ENCODE measurements at regions not wholly inside any gene's neighbourhood (a gene's known extent, or its start where the extent isn't known, plus 50 kb on each side); places are given as distances from the start of the nearest gene placed in this dataset.

DNA sequence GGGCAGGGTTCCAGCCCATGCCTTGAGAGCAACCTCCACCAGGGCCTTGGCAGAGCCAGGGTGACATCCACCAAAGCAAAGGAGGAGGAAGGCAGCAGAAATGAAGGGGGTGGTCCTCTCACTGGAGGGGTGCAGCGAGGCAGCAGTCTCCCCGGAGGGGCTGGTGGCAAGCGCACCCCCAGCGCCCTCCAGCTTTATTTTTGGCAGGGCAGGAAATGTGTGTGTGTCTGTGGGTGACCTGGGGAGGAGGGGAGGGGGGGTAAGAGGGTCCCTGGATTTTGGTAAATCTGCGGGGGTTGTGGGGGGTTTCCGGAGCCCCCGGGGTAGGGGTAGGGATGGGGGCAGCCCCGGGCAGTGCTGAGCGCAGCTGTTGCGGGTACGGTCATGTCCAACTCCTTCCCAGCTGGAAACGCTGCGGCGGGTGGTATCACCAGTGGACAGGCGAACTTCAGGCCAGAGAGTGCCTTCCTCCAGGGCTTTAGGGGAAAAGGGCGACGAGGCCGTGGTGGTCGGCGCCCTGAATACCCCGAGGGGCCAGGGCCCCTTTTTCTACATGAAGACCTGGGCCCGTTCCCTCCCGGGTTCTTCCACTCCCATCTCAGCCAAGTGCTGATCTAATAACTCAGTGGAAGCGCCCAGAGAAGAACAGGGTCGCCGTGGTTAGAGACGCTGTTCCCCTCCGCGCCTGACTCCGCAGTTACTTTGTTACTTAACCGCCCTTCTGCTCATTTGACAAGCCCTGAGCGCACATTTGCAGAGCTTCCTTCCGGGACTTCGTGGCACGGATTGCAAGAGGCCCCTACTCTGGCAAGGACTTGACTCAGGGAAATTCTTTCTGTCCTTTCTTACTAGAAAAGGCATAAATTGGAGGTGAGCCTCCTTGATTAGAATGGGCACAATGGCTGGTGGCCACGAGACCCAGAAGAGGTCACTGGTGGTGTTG lies 55.2 kb downstream of the FOS start:
- DNase-seq (ENCODE audit: low read depth) = no peak

DNA sequence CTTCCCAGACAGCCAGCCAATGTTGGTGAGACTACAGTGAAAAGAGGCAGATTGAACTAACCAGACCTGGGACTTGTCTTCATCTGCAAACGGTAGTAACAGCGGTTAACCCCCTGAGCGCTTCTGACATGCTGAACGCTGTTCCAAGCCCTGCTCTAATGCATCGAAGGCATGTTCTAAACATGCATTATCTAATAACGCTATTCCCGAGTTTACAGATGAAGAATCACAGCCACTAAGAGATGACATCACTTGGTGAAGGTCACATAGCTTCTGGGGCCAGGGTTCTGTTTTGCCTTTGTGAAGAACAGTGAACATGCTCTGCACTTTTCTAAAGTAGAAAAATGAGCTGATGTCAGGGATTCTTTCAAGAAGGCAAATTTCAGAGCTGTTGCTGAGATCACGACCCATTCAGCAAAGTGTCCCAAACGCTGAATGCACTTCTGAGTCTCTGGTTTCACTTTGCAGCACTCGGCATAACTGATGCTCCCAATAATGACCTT lies 56.0 kb downstream of the FOS start:
- no peak for DNase-seq (ENCODE audit: low read depth)

DNA sequence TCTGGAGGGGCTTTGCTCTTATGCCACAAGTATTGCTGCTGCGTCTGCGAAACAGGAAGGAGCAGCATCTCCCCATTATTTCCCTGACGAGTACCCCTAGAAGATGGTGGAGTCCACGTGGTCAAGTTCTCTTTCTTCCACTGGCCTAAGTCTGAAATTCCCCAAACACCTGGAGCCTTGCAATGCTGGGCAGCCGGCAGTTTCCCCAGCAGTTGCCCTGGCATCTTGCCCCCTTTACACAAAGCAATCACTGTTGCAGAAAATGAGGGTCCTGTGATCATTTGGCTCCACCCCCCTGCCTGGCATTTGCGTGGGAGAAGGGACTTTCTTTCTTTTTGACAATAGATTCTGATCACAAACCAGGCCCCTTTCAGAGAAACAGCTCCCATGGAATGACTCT lies 56.9 kb downstream of the FOS start:
- no peak for DNase-seq (ENCODE audit: low read depth)

DNA sequence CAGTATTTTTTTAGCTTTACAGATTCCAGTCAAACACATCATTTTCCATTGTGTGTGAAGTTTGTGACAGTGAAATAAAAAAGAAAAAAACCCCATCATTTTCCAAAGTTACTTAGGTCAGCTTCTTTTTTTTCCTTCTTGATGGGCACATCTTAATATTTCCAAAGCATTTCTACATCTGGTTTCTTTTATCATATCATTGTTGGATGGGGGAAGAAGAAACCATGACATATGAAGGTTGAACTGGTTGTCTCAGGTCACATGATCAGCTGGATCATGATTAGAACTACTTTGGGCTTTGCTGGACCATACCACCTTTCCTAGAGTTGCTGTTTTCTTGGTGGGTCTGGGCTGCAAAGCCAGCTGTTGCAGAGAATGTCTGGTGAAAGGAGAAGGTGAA lies 59.8 kb downstream of the FOS start:
- DNase-seq (ENCODE audit: low read depth) = no peak

DNA sequence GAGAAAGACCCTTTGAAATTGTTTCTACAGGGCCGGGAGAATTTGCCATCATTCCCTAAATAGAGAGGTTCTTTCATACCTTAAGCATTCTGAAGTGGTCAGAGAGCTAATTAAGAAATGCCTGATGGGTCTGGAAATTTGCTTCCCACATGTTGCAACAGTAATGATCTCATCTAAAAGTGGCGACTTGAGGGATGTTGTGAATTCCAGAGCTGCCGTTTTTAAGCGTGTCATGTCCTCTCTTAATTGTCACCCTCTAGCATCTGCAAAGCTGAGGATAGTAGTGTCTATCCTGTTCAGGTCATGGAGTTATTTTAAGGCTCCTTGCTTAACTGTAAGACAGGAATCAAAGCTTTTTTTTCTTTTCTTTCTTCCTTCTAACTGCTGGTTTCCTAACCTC lies 60.4 kb downstream of the FOS start:
- DNase-seq (ENCODE audit: low read depth) = no peak

DNA sequence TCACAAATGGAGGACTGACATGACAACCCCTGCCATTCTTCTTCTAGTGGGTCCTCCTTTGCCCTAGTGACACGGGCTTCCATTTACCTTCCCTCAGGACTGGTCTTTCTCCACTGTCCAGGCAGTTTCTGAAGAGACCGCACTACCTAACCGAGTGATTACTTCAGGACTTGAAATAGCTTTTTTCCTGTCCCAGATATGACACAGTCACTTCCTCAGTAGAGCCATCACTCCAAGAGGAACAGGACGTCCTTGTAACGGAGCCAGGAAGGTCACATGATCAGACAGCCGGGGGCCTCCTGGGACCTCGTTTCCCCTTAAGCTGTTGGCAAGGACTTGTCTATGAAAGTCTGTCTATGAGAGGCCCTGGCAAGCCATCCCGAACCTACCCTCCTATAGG lies 62.3 kb downstream of the FOS start:
- DNase-seq (ENCODE audit: low read depth) = no peak

DNA sequence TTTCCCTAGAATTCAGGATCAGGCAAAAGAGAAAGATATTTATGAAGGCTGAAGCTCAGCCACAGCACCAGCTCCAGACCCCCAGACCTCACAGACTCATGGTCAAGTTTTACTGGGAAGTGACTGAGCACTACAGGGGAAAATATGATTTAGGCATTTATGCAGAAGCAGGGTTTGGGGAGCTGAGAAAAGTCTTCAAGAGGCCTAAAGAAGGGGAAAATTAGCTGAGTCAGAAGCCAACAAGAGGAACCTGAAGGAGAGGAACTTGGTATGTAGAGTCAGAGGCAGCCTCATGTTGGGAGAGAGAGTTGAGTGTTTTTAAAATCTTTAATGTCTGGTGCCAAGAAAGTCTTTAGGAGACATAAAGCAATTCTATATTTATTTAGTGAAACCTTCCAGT lies 63.0 kb downstream of the FOS start:
- no peak for DNase-seq (ENCODE audit: low read depth)

DNA sequence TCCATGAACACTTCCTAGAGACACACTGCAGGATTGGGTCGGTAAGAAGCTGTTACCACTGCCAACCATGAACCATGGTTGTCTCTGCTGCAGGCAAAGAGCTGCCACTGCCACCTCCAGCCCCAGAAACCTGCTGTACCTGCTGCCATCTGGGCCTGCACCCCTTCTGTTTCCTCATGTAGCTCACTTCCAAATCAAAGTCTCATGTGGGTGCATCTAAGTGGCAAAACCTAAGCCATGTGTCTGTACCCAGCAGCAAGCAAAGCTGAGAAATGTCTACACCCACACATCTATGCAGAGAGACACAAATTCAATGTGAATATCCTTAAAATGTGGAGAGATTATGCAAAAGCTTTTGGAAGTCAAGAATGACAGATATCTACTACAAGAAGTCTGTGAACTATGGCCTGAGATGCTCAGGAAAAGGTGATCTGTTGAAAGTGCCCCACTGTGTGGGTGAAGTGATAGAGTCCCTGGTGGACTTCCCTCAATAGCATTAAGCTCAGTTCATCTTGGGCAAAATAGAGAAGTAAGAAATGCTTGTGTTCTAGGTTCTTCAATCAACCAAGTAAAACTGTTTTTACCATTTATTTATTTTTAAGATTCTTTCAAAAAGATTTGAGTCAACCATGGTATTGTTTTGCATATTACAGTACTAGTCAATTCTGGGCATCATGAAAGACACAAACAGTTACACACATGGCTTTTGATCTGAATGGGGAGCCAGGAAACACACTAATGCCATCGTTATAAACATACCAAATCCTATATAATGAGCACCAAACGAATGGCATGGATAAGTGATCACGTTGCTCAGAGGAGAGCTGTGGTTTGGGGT lies 64.4 kb downstream of the FOS start:
- no peak for DNase-seq (ENCODE audit: low read depth)

DNA sequence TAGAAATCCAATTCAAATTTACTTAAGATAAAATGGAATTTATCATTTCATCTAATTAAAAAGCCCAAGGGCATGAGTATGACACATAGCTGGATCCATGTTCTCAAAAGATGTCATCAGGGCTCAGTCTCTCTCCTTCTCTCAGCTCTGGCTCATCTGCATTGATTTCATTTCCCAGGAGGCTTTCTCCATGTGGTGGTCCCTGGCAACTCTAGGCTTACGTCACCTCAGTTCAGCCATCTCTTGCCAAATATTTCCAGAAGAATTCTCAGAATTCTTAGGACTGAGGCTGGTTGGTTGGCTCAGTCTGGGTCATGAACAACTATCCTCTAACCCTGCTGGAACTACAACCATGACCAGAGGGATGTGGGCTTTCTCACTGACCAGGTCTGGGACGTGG lies 65.3 kb downstream of the FOS start:
- DNase-seq (ENCODE audit: low read depth) = peak; percentile 22

DNA sequence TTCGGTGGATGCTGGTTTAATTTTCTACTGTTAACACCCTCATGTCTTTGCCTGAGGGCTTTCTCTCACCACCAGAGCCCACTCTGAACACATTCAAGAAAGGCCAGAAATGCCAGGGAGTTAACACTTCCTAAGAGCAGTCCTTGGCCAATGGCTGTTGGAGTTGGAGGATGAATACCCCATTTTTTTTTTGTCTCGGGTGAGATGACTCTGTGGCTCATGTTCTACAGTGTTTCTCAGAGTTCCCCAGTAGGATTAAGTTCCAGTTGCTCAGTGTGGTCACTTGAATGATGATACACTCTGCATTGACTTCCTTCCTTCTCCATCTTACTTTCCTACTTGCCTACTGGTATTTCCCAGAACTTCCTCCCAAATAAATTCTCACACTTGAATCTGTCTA lies 65.8 kb downstream of the FOS start:
- DNase-seq (ENCODE audit: low read depth) = no peak

DNA sequence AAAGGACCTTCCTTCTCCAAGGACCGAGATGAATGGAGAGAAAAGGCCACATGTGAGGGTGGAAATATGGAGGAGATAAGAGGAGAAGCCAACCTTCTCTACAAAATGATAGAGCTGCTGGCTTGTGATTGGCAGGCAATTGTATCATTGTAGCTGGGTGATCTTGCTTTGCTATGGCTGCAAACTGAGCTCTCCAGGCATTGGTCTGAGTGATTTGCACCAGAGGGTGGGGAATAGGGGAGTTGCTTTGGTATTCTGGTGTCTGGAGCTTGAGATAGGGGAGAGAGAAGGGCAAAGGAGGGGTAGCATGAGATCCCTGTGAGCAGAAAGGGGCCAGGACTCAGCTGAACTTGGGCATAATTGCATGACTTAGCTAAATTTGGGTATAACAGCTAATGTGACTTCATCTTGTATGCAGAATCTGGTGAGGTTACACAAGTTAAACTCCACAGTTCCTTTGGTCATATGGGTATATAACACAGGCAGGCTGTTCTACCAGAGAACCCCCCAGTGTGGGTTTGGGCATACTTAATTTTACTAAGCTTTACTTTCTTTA lies 72.0 kb downstream of the FOS start:
- DNase-seq (ENCODE audit: low read depth) = no peak

DNA sequence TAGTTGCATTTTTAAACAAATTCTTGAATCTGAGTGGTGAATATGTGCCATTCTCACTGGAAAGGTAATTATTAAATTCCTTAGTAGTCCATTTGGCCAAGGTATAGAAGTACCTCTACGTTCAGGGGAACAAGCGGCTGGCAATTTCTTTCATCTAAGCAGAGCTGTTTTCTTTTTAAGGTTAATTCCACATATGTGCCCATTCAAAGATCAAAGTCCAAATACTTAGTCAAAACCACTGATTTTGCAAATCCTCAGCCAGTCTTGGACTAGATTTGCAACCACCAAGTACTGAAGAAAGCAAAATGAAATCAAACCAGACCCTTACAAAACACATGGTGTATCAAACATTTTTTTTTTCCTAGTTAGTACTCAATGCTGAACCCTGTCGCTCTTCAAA lies 68.7 kb upstream of the JDP2 start:
- DNase-seq (ENCODE audit: low read depth) = no peak

DNA sequence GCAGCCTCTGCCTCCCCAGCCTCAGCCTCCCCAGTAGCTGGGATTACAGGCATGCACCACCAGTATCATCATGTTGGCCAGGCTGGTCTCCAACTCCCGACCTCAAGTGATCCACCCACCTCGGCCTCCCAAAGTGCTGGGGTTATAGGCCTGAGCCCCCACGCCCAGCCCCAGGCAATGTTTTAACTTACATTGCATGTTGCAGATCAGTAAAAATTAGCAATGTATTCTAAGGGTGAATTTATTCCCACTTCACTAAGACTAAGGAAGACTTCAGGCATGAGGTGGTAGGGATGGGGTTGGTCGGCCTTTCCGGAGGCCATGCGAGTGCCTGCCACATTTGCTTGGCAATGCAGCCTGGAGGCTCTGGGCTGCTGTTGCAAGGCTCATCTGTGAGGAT lies 66.8 kb upstream of the JDP2 start:
- no peak for DNase-seq (ENCODE audit: low read depth)

DNA sequence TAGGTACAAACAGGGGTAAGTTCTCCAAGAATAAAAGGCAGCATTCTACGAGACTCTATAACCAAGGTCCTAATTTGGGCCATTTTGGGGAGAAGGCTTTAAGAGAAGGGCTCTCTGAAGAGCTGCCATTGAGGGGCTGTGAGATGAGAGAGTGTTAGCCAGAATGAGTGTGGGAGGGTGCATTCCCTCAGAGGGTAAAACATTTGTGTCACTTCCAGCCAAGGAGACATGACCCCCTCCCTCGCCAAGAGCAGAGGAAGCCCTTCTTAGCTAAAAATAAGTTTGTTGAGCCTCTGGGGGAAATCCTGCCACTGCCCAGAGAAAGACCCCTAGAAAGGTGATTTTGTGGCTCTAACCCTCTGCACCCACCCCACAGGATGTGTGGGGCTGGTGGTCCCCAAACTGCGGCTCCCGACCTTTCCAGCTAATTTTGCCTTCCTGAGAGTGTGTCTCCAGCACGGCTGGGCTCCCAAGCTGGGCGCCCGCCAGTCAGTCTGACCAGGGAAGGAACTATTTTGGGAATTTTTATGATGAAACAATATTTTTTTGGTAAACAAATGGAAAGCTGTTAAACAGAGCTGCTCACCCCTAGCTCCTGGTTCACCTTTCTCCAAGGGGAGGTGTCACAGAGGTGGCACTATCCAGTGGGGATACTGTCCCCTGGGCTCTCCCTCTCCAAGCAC lies 65.9 kb upstream of the JDP2 start:
- no peak for DNase-seq (ENCODE audit: low read depth)

DNA sequence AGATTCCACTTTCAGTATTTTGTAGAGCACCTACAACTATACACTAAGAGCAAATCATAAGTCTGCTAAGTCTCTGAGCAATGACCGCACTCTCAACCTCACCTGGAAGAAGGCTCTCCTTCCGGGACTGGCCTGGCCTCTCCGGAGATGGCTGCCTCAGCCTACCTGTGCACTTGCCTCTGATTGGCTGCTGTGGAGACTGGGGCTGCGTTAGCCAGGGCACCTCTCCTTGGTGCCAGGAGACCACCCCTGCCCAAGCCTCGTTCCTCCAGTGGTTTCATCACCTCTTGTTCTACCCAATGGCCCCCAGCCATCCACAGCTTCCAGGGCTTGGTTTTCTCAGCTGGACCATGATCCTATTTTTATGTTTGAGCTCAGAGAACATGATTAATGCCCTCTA lies 64.7 kb upstream of the JDP2 start:
- DNase-seq (ENCODE audit: low read depth) = no peak

DNA sequence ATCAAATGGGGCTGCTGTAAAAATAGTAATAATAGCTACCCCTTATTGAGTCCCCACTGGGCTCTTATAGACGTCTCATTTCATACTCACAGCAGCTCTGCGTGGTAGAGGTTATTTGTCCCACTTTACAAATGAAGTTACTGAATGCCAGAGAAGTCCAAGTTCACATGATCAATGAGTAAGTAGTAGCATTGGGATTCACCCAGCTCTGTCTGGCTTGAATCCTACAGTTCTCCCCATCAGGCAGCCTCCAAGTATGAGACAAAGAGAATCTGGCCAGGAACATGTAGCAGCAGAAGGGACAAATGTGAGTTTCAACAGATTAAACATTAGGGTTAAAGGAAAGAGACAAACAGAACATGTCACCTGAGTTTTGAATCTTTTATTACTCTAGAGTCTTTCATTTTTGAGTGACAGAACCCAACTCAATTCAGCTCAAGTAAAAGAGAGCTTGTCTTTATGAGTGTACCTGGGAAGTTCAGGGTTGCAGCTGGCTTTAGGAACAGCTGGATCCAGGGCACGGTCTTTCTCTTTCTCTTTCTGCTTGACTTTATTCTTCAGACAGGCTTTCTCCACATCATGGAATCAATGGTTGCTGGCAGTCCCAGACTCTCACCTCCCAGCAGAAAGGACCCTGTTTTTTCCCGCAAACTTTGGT lies 64.1 kb upstream of the JDP2 start:
- peak; percentile 63 for DNase-seq (ENCODE audit: low read depth)

DNA sequence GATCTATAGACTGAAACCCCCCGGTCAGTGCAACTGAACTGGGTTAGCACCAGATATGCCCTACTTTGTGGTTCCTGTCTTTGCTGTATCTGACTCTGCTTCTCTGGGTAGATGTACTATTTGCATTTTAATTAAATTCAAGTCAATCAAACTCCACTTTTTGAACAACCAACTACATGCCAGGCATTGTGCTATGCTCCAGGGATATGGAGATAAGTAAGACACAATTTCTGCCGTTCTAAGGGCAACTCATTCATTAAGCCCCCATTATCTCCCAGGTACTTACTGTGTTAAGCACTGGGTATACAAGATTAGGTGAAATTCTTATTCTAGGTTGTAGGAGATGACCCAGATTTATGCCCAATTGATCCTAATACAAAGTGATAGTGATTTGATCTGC lies 62.7 kb upstream of the JDP2 start:
- no peak for DNase-seq (ENCODE audit: low read depth)

DNA sequence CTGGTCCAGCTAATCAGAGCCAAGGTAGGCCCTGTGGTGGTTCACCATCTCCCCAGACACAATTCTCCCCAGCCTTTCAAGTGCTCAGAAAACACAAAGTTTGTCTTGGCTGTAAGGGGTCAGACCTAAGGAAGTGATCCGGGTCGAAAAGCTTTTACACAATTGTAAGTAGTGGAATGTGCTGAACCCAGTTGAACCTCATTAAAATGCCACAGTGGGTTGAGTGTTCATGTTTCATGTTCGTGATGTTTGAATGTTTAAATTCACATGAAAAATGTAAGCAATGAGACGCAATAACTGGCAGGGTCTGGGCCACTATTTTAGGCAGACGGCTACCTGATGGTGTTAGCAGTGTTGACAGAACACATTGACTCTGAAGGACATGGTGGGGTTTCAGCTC lies 60.9 kb upstream of the JDP2 start:
- DNase-seq (ENCODE audit: low read depth) = no peak

DNA sequence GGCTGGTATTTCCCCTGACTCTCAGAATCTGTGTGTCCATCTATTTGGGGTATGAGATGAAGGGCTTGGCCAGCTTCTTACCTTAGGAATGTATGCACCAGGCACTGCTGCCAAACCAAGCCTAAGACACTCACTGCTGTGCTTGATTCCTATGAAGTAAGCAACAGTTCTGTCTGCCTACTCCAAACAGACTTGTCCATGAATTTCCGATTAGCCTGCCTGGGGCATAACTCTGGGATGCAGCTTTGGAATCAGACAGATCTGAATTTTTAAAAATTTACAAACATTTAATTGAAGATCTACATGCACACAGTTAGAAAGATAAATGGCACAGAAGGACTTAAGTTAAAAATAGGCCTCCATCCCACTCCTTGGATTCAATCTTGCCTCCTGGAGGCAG lies 59.5 kb upstream of the JDP2 start:
- no peak for DNase-seq (ENCODE audit: low read depth)

DNA sequence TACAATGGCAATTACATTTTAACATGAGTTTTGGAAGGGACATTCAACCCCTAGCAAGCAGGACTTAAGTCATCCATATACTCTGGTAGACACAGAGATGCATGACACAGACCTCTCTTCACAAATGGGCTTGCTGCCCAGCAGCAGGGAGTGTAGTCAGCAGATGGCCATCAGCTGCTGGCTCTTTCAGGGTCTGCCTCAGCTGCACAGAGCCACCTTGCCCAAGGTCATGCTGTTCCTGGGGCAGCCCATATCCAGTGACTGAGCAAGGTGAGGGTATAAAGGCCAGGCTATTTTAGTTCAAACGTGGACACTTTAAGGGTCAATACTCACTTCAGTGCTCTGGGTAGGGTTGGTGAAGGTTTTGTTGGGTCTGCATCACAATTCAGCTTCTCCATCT lies 58.3 kb upstream of the JDP2 start:
- no peak for DNase-seq (ENCODE audit: low read depth)

DNA sequence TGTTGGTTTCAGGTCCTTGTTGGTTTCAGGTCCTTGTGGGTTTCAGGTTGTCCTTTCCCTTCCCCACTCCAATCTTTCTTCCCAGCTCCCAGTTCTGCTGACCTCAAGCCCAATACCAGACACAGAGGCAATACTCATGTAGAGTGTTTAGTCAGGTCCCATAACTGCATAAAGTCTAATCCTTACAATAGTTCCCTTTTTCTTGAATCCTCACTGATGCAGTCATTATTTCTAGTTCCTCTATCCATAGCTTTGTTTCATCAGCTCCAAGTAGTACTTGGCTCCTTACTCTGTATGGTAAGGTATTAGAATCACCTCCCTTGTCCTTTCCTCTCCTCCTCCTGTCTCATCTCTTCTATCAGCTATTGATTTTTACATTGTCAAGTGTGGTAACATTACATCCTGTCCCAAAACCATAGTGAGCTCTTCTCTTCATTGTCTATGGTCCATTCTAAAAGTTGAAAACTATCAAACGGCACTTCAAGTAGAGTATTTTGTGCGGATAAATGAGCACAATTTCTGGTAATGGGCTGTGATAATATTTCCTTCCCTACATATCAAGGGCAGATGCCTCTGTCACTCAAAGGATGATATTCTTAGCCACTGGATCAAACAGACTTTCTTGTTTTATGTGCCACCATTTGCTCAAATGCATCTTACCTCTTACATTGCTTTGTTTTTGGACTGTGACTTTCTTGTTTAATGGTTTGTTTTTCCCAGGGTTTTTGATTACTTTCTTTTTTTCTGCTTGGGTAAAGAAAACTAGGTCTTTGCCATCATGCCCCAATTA lies 57.2 kb upstream of the JDP2 start:
- no peak for DNase-seq (ENCODE audit: low read depth)

Data from stromal cell of bone marrow (primary cell).